Activated CD4-positive, alpha-beta memory T cell treated with anti-CD3 and anti-CD28 coated beads for 36 hours (primary cell): ENCODE measurements at regions not wholly inside any gene's neighbourhood (a gene's known extent, or its start where the extent isn't known, plus 50 kb on each side); places are given as distances from the start of the nearest gene placed in this dataset.

ENCODE experiments used
- CTCF ChIA-PET: fragments of 350-600 bp; sonication (Branson Sonifier 250); formaldehyde crosslinking; loops from one replicate; lab custom pipeline; 2021; ENCODE audit warnings: antibody characterized with exemption, inconsistent platforms; lab: Charles Lee
- POLR2A ChIA-PET: fragments of 350-600 bp; sonication (Branson Sonifier 250); formaldehyde crosslinking; loops from one replicate; lab custom pipeline; 2021; ENCODE audit warnings: antibody characterized with exemption; lab: Charles Lee
- DNase-seq: peaks from one replicate; pipeline ENCODE4 v3.0.0-alpha.2; 2020
- H3K27ac Mint-ChIP-seq: one replicate; pipeline ENCODE4 v1.8.0; 2021; ENCODE audit warnings: mixed read lengths
- H3K27me3 Mint-ChIP-seq: one replicate; pipeline ENCODE4 v1.8.0; 2021; ENCODE audit warnings: mixed read lengths
- H3K36me3 Mint-ChIP-seq: one replicate; pipeline ENCODE4 v1.8.0; 2021; ENCODE audit warnings: mixed read lengths
- H3K4me1 Mint-ChIP-seq: one replicate; pipeline ENCODE4 v1.8.0; 2021; ENCODE audit warnings: low read depth, mixed read lengths
- H3K4me3 Mint-ChIP-seq: one replicate; pipeline ENCODE4 v1.8.0; 2021; ENCODE audit warnings: mild to moderate bottlenecking, mixed read lengths
- H3K9me3 Mint-ChIP-seq: one replicate; pipeline ENCODE4 v1.8.0; 2021; ENCODE audit warnings: mixed read lengths
- intact Hi-C: fragments of 100-400 bp; cut with micrococcal nuclease; formaldehyde crosslinking; loops from one replicate; pipeline ENCODE4 v1.15.1; 2023

DNA sequence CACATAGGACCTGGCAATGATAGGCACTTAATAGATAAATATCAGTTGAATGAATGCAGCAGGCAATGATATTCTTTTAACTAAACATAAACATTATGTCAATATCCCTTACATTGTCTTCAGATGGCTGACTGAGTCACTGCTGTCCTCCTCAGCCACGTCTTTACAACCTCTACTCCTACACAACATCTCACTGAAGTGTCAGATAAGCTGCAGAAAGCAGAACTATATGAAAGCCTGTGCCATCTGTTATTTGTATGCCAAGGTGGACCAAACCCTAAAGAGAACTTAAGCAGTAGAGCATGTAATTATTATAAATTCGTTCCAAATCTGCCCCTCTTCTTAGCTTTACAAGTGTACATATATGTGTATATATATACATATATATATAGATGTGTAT is 271.2 kb downstream of the RASEF start:
- no peak for DNase-seq
- peaks cover 6% of the 10 kb centered on the region for H3K9me3 Mint-ChIP-seq
- ChIA-PET CTCF (no interaction called here), POLR2A (no interaction called here)
- intact Hi-C loops, result no loop called here
- H3K4me1 Mint-ChIP-seq, result no peaks in the 10 kb centered on the region
- no peaks in the 10 kb centered on the region for H3K36me3 Mint-ChIP-seq
- H3K27me3 Mint-ChIP-seq, result no peaks in the 10 kb centered on the region
- H3K27ac Mint-ChIP-seq, result no peak overlapping the region
- H3K4me3 Mint-ChIP-seq, result no peak overlapping the region

DNA sequence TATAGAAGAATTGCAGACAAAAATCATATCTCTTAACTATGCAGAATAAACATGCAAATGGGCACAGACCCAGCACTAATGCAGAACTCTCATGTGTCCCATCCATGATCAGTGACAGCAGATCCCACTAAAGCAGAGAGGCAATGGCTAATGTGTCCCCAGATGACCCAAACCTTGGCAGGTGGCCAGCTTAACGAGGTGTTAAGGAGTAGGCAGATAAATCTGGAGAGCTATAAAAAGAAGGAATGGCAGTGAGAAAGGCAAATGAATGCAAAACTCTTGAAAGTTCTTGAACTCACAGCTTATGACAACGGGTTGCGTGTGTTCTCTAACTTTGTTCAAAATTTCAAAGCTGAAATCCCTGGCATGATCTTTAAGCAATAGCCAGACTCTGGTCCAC is 265.4 kb downstream of the RASEF start:
- Mint-ChIP-seq H3K9me3 (peaks cover 2% of the 10 kb centered on the region), H3K4me3 (no peak overlapping the region), H3K4me1 (no peaks in the 10 kb centered on the region), H3K27me3 (no peaks in the 10 kb centered on the region), H3K27ac (no peak overlapping the region), H3K36me3 (no peaks in the 10 kb centered on the region)
- intact Hi-C loops, result no loop called here
- POLR2A ChIA-PET, result no interaction called here
- no peak for DNase-seq
- CTCF ChIA-PET, result no interaction called here

DNA sequence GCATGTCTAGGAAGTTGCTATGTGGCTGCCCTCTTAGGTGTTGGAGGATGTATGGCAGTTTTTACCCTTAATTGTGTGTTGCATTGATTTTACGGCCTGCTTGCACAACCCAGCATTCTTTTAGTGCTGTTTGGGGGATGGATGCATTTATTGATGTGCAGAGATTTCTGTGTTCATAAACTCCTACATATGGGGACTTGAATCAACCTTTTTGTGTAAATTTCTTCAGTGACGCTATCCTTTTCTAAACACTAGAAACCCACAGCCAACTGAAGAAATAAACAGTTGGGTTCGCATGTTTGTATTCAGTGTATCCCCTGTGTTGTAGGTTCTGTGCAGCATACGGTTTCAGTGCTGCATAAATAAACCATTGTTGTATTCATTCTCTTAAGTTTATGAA is 263.7 kb downstream of the RASEF start:
- no peak for DNase-seq
- Mint-ChIP-seq H3K36me3 (no peaks in the 10 kb centered on the region), H3K9me3 (peaks cover 9% of the 10 kb centered on the region), H3K4me3 (no peak overlapping the region), H3K27me3 (no peaks in the 10 kb centered on the region), H3K27ac (no peak overlapping the region), H3K4me1 (no peaks in the 10 kb centered on the region)
- intact Hi-C loops, result no loop called here
- CTCF ChIA-PET, result no interaction called here
- POLR2A ChIA-PET, result no interaction called here

DNA sequence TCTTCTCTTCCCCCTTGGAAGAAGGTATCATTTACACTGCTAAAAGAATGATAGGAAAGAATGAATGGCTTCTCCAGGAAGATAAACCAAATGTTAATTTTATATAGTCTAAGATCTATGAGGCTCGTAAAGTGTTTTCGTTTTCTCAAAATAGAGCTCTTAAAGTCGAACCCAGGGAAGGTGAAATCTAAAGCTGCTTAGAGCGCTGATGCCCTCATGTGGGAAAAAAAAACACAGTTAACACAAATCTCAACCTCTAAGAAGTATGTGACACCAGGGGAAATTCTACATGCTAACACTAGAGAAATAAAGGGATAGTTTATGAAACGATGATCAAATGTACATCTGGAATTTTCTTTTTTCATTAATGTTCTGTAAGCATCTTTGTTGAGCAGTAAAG is 257.9 kb downstream of the RASEF start:
- Mint-ChIP-seq H3K27ac (no peak overlapping the region), H3K4me3 (no peak overlapping the region), H3K27me3 (no peaks in the 10 kb centered on the region), H3K36me3 (no peaks in the 10 kb centered on the region), H3K4me1 (no peaks in the 10 kb centered on the region), H3K9me3 (peaks cover 12% of the 10 kb centered on the region)
- CTCF ChIA-PET, result no interaction called here
- POLR2A ChIA-PET, result no interaction called here
- intact Hi-C loops, result no loop called here
- DNase-seq, result no peak

DNA sequence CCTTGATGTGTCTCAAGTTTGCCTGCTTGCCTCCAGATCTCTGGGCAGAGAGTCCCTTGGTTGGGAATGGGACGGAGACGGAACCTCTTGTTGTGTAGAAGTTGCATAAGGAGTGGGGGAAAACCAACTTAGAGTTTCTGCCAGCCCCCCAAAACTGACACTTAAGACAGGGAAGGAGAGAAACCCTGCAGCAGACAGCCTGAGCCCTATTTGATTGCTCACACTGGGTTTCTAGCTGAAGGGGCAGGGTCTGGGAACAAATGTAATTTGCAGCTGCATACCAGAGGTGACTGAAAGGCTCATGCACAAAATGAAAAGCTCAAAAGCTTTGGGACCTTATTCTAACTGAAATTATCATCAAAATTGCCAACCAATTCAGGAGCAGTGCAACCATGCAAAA is 254.5 kb downstream of the RASEF start:
- Mint-ChIP-seq H3K9me3 (peaks cover 9% of the 10 kb centered on the region), H3K27ac (no peak overlapping the region), H3K4me3 (no peak overlapping the region), H3K4me1 (no peaks in the 10 kb centered on the region), H3K27me3 (no peaks in the 10 kb centered on the region), H3K36me3 (no peaks in the 10 kb centered on the region)
- POLR2A ChIA-PET, result no interaction called here
- intact Hi-C loops, result no loop called here
- CTCF ChIA-PET, result no interaction called here
- no peak for DNase-seq

DNA sequence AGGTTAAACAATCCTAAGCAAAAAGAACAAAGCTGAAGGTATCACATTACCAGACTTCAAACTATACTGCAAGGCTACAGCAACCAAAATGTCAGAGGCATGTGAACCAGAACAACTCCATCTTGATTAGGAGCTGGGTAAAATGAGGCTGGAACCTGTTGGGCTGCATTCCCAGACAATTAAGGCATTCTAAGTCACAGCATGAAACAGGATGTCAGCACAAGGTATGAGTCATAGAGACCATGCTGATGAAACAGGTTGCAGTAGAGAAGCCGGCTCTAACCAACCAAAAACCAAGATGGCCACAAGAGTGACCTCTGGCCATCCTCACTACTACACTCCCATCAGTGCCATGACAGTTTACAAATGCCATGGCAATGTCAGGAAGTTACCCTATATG is 252.0 kb downstream of the RASEF start:
- H3K27me3 Mint-ChIP-seq, result no peaks in the 10 kb centered on the region

DNA sequence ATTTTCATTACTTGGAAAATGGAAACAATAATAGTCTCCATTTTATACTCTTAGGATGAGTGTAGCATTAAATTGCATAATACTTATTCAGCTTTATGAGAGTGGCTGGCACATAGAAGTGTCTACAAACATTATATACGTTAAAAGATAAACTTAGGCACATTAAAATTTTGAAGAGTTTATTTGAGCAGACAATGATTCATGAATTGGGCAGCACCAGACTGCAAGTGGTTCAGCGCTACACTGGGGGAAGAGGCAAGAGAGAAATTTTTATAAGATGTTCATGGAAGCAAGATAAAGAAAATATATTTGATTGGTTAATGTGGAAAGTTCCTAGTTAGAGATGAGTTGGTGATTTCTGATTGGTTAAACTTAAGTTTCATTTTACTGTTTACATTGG is 243.7 kb downstream of the RASEF start:
- no peaks in the 10 kb centered on the region for H3K27me3 Mint-ChIP-seq

More for the DNA sequence above, 252.0 kb downstream of the RASEF start:
- POLR2A ChIA-PET, result no interaction called here
- Mint-ChIP-seq H3K27ac (no peak overlapping the region), H3K36me3 (no peaks in the 10 kb centered on the region), H3K9me3 (peaks cover 3% of the 10 kb centered on the region), H3K4me3 (no peak overlapping the region), H3K4me1 (no peaks in the 10 kb centered on the region)
- CTCF ChIA-PET, result no interaction called here
- intact Hi-C loops, result no loop called here
- no peak for DNase-seq

DNA sequence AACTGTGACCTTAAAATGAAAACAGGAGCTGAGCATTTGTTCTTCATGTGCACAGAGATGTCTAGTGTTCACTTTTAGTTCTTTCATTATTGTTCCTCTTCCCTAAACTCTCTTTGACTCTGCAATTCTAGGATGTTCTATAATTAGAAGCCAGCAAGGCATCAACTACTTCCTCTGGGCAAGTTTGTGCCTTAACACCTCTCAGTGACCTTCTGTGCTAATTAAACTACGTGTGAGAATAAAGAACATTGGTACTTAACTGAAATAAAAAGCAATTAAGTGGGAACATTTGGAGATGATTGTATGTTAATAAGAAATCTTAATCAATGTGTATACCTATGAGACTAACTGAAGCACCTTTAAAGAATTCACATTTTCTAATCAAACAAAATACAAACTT is 242.8 kb downstream of the RASEF start:
- no peak for DNase-seq
- Mint-ChIP-seq H3K27me3 (no peaks in the 10 kb centered on the region), H3K4me3 (no peak overlapping the region), H3K36me3 (no peaks in the 10 kb centered on the region), H3K9me3 (no peaks in the 10 kb centered on the region), H3K27ac (no peak overlapping the region), H3K4me1 (no peaks in the 10 kb centered on the region)
- ChIA-PET CTCF (no interaction called here), POLR2A (no interaction called here)
- intact Hi-C loops, result no loop called here

More for the DNA sequence above, 243.7 kb downstream of the RASEF start:
- CTCF ChIA-PET, result no interaction called here
- POLR2A ChIA-PET, result no interaction called here
- Mint-ChIP-seq H3K4me3 (no peak overlapping the region), H3K9me3 (no peaks in the 10 kb centered on the region), H3K27ac (no peak overlapping the region), H3K36me3 (no peaks in the 10 kb centered on the region), H3K4me1 (no peaks in the 10 kb centered on the region)
- no peak for DNase-seq
- intact Hi-C loops, result no loop called here

DNA sequence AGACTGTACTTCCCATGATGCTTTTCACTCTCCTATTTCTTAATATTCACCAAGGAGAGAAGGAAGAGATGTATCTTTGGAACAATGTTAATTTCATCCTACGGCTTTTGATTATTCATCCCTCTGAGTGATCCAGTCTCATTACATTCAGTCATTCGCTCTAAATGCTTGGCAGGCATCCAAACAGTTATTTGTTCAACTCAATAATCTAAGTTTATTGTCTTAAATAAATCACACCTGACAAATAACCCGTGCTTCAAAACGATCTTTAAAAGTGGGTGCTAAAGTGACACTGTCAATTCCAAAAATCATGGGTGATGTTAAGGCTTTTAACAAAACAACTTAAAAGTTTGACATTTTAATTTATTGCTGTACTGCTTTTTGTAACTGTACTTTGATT is 233.1 kb downstream of the RASEF start:
- intact Hi-C loops, result no loop called here
- Mint-ChIP-seq H3K27ac (no peak overlapping the region), H3K36me3 (no peaks in the 10 kb centered on the region), H3K27me3 (no peaks in the 10 kb centered on the region), H3K4me3 (no peak overlapping the region), H3K4me1 (no peaks in the 10 kb centered on the region), H3K9me3 (peaks cover 5% of the 10 kb centered on the region)
- DNase-seq, result no peak
- ChIA-PET POLR2A (no interaction called here), CTCF (no interaction called here)

DNA sequence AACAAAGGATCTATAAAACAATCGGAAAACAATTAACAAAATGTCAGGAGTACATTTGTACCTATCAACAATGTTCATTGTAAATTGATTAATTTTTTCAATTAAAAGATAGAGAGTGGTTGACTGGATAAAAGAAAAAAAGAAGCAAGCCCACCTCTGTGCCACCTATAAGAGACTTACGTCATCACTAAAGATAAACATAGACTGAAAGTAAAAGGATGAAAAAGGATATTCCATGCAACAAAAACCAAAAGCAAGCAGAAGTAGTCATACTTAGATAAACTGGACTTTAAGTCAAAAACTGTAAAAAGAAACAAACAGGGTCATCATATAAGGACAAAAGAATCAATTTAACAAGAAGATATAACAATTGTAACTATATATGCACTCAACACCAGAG is 197.4 kb downstream of the RASEF start:
- Mint-ChIP-seq H3K27me3 (no peaks in the 10 kb centered on the region), H3K9me3 (peaks cover 3% of the 10 kb centered on the region), H3K4me1 (no peaks in the 10 kb centered on the region), H3K4me3 (no peak overlapping the region), H3K27ac (no peak overlapping the region), H3K36me3 (no peaks in the 10 kb centered on the region)
- intact Hi-C loops, result no loop called here
- CTCF ChIA-PET, result no interaction called here
- POLR2A ChIA-PET, result no interaction called here
- DNase-seq, result no peak

DNA sequence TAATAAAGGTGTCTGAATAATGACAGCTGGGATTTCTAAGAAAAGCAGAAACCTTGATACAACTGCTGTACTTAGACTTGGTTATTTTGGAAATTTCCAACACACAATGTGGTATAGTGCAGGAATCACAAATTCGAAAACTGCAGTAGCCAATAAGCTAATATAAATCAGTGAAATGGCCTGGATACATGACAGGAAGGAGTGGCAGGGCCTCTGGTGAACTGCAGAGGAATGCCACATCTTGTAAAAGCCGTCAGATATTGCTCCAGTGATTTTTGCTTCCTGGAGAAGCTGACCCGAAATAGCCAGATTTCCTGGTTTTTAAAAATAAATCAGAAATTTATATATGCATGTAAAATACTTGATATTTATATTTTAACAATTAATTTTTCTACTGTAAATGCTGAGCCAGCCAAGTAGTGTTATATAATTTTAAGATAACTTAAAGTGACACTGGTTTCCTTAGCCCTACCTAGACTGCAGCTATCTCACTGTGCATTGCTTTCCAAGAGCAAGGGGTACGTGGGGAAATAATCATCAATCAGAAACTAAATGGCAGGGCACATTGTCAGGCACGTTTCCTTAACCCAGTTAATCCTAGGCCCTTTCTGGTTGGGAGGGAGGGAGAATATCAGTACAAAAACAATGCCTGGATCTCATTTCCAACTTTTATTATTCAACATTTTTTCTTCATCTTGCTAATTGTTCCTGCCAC is 182.4 kb downstream of the RASEF start:
- Mint-ChIP-seq H3K27ac (no peak overlapping the region), H3K27me3 (no peaks in the 10 kb centered on the region), H3K4me3 (no peak overlapping the region), H3K36me3 (no peaks in the 10 kb centered on the region), H3K9me3 (no peaks in the 10 kb centered on the region), H3K4me1 (no peaks in the 10 kb centered on the region)
- intact Hi-C loops, result no loop called here
- ChIA-PET CTCF (no interaction called here), POLR2A (no interaction called here)
- DNase-seq, result no peak

DNA sequence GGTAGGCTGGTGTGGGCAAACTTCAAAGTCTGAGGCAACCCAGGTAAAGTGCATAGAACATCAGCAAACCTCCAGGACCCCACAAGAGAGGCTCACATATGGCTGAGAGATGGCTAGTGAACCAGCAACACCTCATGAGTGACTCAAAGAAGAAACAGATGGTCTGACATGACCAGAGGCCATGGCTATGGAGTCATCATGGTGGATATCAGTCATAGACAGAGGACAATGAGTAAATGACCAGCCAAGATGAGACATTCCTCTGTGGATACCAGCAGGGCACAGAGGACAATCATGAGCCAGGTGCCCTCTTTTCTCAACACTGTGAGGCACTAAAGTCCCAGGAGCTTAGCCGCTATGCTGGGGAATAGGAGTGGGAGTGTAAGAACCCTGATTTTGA is 180.8 kb downstream of the RASEF start:
- Mint-ChIP-seq H3K4me3 (no peak overlapping the region), H3K27ac (no peak overlapping the region), H3K27me3 (no peaks in the 10 kb centered on the region), H3K4me1 (no peaks in the 10 kb centered on the region), H3K9me3 (no peaks in the 10 kb centered on the region), H3K36me3 (no peaks in the 10 kb centered on the region)
- CTCF ChIA-PET, result no interaction called here
- POLR2A ChIA-PET, result no interaction called here
- no peak for DNase-seq
- intact Hi-C loops, result no loop called here

DNA sequence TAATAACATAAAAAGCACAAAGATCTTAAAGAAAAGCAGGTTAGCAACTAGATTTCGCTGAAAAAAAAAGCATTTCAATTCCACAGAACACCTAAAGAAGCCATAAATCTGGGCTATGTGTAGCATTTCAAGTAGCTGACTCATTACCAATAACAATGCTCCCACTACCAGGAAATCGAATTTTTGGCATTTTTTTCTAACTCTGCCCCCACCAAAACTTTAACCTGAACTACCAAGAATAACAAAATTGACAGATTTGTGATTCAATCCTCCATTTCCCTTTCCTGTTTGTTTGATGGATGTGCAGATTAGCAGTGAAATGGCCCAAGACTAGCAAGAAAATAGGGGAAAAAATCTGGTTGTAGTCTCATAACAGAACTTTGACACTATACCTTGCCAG is 180.2 kb downstream of the RASEF start:
- ChIA-PET CTCF (no interaction called here), POLR2A (no interaction called here)
- no peaks in the 10 kb centered on the region for H3K27me3 Mint-ChIP-seq
- no peak for DNase-seq
- H3K9me3 Mint-ChIP-seq, result no peaks in the 10 kb centered on the region
- no peaks in the 10 kb centered on the region for H3K36me3 Mint-ChIP-seq
- no peak overlapping the region for H3K27ac Mint-ChIP-seq
- intact Hi-C loops, result no loop called here
- H3K4me3 Mint-ChIP-seq, result no peak overlapping the region
- H3K4me1 Mint-ChIP-seq, result no peaks in the 10 kb centered on the region
